ENCODE measurements at regions not wholly inside any gene's neighbourhood (a gene's known extent, or its start where the extent isn't known, plus 50 kb on each side); places are given as distances from the start of the nearest gene placed in this dataset.

DNA sequence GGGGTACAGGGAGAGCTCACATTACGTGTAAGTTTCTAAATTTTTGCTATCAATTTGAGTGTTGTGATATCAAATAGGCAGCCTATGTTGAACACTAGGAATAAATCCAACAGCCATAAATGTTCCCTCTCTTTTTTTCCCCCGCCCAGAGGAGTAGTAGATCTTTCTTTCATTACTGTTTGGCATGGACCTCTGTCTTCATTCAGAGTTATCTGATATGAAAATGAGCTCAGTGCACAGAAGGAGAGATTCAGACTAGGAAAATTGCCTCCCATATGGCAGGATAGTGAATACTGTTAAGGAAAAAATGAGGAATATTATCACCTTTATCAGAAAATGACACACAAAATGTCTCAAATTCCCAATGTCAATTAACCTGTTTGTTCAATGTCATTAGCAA, 110.0 kb upstream of the EYS start:
- POLR2A ChIA-PET, result no interaction called here
- no peak overlapping the region for H3K27ac ChIP-seq
- DNase-seq (ENCODE audit: low read depth in 1 of 2, low spot score in 1 of 2), result no peak
- H3K4me2 ChIP-seq, result no peak overlapping the region
- no peak overlapping the region for H3K4me3 ChIP-seq
- FAIRE-seq, result no peak
- CTCF ChIA-PET, result no interaction called here
- H3K9me3 ChIP-seq, result peaks cover 9% of the 10 kb centered on the region; the same call in 1 of the 3 replicates
- TF ChIP-seq, protein P1, sequence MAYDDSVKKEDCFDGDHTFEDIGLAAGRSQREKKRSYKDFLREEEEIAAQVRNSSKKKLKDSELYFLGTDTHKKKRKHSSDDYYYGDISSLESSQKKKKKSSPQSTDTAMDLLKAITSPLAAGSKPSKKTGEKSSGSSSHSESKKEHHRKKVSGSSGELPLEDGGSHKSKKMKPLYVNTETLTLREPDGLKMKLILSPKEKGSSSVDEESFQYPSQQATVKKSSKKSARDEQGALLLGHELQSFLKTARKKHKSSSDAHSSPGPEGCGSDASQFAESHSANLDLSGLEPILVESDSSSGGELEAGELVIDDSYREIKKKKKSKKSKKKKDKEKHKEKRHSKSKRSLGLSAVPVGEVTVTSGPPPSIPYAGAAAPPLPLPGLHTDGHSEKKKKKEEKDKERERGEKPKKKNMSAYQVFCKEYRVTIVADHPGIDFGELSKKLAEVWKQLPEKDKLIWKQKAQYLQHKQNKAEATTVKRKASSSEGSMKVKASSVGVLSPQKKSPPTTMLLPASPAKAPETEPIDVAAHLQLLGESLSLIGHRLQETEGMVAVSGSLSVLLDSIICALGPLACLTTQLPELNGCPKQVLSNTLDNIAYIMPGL (CRISPR knock-in tag; IDR thresholded peaks at IDR 0.05; ENCODE audit: borderline replicate concordance), result no peak
- no peak for TF ChIP-seq MAZ (IDR thresholded peaks at IDR 0.05; ENCODE audit: borderline replicate concordance, low read depth, low read length)
- no peak for TF ChIP-seq GATA3 (IDR thresholded peaks at IDR 0.05; ENCODE audit: borderline replicate concordance)
- no peak for TF ChIP-seq FOSB (CRISPR knock-in tag; IDR thresholded peaks at IDR 0.05)
- TF ChIP-seq EHMT2 (IDR thresholded peaks at IDR 0.05; ENCODE audit: low read depth), result no peak
- TF ChIP-seq, protein P2, sequence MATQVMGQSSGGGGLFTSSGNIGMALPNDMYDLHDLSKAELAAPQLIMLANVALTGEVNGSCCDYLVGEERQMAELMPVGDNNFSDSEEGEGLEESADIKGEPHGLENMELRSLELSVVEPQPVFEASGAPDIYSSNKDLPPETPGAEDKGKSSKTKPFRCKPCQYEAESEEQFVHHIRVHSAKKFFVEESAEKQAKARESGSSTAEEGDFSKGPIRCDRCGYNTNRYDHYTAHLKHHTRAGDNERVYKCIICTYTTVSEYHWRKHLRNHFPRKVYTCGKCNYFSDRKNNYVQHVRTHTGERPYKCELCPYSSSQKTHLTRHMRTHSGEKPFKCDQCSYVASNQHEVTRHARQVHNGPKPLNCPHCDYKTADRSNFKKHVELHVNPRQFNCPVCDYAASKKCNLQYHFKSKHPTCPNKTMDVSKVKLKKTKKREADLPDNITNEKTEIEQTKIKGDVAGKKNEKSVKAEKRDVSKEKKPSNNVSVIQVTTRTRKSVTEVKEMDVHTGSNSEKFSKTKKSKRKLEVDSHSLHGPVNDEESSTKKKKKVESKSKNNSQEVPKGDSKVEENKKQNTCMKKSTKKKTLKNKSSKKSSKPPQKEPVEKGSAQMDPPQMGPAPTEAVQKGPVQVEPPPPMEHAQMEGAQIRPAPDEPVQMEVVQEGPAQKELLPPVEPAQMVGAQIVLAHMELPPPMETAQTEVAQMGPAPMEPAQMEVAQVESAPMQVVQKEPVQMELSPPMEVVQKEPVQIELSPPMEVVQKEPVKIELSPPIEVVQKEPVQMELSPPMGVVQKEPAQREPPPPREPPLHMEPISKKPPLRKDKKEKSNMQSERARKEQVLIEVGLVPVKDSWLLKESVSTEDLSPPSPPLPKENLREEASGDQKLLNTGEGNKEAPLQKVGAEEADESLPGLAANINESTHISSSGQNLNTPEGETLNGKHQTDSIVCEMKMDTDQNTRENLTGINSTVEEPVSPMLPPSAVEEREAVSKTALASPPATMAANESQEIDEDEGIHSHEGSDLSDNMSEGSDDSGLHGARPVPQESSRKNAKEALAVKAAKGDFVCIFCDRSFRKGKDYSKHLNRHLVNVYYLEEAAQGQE (IDR thresholded peaks at IDR 0.05), result no peak
- TF ChIP-seq MAFK (IDR thresholded peaks at IDR 0.05; ENCODE audit: partially characterized antibody), result no peak
- TF ChIP-seq, protein P3, sequence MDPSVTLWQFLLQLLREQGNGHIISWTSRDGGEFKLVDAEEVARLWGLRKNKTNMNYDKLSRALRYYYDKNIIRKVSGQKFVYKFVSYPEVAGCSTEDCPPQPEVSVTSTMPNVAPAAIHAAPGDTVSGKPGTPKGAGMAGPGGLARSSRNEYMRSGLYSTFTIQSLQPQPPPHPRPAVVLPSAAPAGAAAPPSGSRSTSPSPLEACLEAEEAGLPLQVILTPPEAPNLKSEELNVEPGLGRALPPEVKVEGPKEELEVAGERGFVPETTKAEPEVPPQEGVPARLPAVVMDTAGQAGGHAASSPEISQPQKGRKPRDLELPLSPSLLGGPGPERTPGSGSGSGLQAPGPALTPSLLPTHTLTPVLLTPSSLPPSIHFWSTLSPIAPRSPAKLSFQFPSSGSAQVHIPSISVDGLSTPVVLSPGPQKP (IDR thresholded peaks at IDR 0.05; ENCODE audit: low read depth, low read length), result no peak
- TF ChIP-seq, protein P4, sequence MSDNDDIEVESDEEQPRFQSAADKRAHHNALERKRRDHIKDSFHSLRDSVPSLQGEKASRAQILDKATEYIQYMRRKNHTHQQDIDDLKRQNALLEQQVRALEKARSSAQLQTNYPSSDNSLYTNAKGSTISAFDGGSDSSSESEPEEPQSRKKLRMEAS (IDR thresholded peaks at IDR 0.05), result no peak
- TF ChIP-seq TFCP2L1 (CRISPR knock-in tag; IDR thresholded peaks at IDR 0.05), result no peak
- TF ChIP-seq, protein P5, sequence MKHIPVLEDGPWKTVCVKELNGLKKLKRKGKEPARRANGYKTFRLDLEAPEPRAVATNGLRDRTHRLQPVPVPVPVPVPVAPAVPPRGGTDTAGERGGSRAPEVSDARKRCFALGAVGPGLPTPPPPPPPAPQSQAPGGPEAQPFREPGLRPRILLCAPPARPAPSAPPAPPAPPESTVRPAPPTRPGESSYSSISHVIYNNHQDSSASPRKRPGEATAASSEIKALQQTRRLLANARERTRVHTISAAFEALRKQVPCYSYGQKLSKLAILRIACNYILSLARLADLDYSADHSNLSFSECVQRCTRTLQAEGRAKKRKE (CRISPR knock-in tag; IDR thresholded peaks at IDR 0.05; ENCODE audit: low read depth), result no peak
- TF ChIP-seq NR3C1 (IDR thresholded peaks at IDR 0.05), result no peak
- no peak for TF ChIP-seq CHD4 (IDR thresholded peaks at IDR 0.05; ENCODE audit: borderline replicate concordance)
- TF ChIP-seq, protein P6, sequence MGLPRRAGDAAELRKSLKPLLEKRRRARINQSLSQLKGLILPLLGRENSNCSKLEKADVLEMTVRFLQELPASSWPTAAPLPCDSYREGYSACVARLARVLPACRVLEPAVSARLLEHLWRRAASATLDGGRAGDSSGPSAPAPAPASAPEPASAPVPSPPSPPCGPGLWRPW (IDR thresholded peaks at IDR 0.05), result no peak
- TF ChIP-seq, protein P7, sequence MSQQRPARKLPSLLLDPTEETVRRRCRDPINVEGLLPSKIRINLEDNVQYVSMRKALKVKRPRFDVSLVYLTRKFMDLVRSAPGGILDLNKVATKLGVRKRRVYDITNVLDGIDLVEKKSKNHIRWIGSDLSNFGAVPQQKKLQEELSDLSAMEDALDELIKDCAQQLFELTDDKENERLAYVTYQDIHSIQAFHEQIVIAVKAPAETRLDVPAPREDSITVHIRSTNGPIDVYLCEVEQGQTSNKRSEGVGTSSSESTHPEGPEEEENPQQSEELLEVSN (IDR thresholded peaks at IDR 0.05; ENCODE audit: borderline replicate concordance, low read depth), result no peak
- no peak for ATAC-seq
- H3K4me1 ChIP-seq, result peaks cover 18% of the 10 kb centered on the region
- WGBS (ENCODE audit: missing lambda C conversion rate), result 84% methylated on average over 2 of the region's 2 CpGs

DNA sequence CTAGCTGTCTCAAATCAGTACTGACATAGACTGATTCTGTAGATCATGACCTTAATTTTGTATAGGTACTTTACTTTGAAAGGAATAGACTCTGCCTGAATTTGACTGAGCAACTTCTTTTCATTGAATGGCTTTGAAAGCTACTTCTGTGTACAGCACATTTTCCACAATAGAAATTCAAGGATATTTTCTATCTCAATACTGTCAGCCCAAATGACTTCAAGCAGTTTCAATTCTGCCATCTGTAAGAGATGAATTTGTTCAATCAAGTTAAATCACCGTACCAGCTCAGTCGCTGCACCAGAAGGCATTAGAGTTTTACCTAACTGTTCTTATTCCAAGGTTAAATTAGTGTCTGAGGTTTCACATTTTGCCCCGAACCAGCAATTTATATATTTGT, 107.0 kb upstream of the EYS start:
- Histone ChIP-seq H3K4me2 (no peak overlapping the region), H3K4me3 (no peak overlapping the region), H3K9me3 (0 out of 3 replicates have a peak, but pooled peaks cover 2% of the 10 kb centered on the region), H3K4me1 (peaks cover 9% of the 10 kb centered on the region), H3K27ac (no peak overlapping the region)
- POLR2A ChIA-PET, result no interaction called here
- CTCF ChIA-PET, result no interaction called here
- WGBS (ENCODE audit: missing lambda C conversion rate), result 76% methylated on average over 3 of the region's 3 CpGs
- FAIRE-seq (no peak), ATAC-seq (no peak), DNase-seq (ENCODE audit: low read depth in 1 of 2, low spot score in 1 of 2) (no peak)
- TF ChIP-seq CHD2 (IDR thresholded peaks at IDR 0.05; ENCODE audit: low read length, partially characterized antibody), result no peak
- no peak for TF ChIP-seq RFX5 (IDR thresholded peaks at IDR 0.05)
- TF ChIP-seq FOSB (CRISPR knock-in tag; IDR thresholded peaks at IDR 0.05), result no peak
- no peak for TF ChIP-seq HOXA7 (CRISPR knock-in tag; IDR thresholded peaks at IDR 0.05)
- TF ChIP-seq, protein P4 (IDR thresholded peaks at IDR 0.05), result no peak
- no peak for TF ChIP-seq JUN (IDR thresholded peaks at IDR 0.05)
- no peak for TF ChIP-seq ZC3H11A (IDR thresholded peaks at IDR 0.05)
- no peak for TF ChIP-seq NPAS2 (CRISPR knock-in tag; IDR thresholded peaks at IDR 0.05; ENCODE audit: borderline replicate concordance)
- TF ChIP-seq TFCP2L1 (CRISPR knock-in tag; IDR thresholded peaks at IDR 0.05), result no peak
- TF ChIP-seq ZNF302 (CRISPR knock-in tag; IDR thresholded peaks at IDR 0.05), result no peak
- no peak for TF ChIP-seq SMC3 (IDR thresholded peaks at IDR 0.05)
- TF ChIP-seq, protein P8, sequence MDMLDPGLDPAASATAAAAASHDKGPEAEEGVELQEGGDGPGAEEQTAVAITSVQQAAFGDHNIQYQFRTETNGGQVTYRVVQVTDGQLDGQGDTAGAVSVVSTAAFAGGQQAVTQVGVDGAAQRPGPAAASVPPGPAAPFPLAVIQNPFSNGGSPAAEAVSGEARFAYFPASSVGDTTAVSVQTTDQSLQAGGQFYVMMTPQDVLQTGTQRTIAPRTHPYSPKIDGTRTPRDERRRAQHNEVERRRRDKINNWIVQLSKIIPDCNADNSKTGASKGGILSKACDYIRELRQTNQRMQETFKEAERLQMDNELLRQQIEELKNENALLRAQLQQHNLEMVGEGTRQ (IDR thresholded peaks at IDR 0.05), result no peak
- TF ChIP-seq CBX2 (IDR thresholded peaks at IDR 0.05; ENCODE audit: borderline replicate concordance, low read depth), result no peak
- TF ChIP-seq CHD4 (IDR thresholded peaks at IDR 0.05; ENCODE audit: borderline replicate concordance), result no peak
- TF ChIP-seq, protein P6 (IDR thresholded peaks at IDR 0.05), result no peak
- TF ChIP-seq NR3C1 (IDR thresholded peaks at IDR 0.05), result no peak
- no peak for TF ChIP-seq PHF8 (IDR thresholded peaks at IDR 0.05; ENCODE audit: borderline replicate concordance, low read depth)

All from A549 (cell line).